GM19328 (cell line): ENCODE measurements at regions not wholly inside any gene's neighbourhood (a gene's known extent, or its start where the extent isn't known, plus 50 kb on each side); places are given as distances from the start of the nearest gene placed in this dataset.
"Not testable (repeated sequence)": the region's sequence is repeated elsewhere in the genome, so short reads cannot be mapped to it uniquely, and the experiment has no call there.

ENCODE experiments used
- ATAC-seq: cut with Tn5 transposase; IDR thresholded peaks from one replicate; pipeline ENCODE4 v1.9.1; 2021; ENCODE audit warnings: mild to moderate bottlenecking, moderate library complexity; ENCODE audit not compliant: unreplicated experiment

DNA sequence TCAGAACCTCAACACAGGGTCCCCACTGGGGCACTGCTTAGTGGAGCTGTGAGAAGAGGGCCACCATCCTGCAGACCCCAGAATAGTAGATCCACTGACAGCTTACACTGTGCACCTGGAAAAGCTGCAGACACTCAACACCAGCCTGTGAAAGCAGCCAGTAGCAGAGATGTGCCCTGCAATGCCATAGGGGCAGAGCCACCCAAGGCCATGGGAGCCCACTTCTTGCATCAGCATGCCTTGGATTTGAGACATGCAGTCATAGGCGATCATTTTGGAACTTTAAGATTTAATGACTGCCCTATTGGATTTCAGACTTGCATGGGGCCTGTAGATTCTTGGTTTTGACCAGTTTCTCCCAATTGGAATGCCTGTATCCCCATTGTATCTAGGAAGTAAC lies 1962.1 kb upstream of the PRR20A start:
- ATAC-seq = not testable (repeated sequence)

DNA sequence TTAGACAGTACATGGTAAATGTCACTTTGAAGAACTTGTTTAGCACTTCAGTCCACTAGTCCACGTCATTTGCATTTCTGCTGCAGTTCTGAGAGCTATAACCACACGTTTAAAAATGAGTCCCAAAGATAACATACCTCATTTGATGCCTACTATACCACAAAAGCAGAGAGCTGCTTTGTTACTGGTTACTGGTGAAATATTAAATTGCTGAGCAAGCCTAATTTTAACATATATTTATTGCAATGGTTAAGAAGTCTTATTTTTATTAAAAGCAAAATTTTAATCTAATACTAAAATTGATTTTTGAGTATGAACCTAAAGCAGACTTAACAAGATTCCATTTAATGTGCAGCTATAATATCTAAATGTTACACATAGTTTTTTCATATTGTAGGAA lies 1949.7 kb upstream of the PRR20A start:
- no peak for ATAC-seq

DNA sequence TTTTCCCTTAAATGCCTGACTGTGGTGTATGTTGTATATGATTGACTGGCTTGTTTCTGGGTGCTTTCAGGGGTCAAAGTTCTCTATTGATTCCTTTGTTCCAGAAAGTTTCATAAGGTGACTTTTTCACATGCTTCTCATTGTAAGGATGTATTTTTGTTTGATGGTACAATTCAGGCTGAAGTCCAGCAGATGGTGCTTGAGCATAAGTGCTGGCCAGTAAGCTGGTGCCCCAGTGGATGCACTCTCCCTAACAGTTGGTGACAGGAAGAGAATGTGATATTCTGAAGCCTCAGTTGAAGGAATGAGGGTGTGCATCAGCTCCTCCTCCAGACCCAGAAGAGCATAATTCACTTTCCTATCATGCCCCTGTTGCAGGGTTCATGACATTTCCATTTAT lies 1941.6 kb upstream of the PRR20A start:
- no peak for ATAC-seq

DNA sequence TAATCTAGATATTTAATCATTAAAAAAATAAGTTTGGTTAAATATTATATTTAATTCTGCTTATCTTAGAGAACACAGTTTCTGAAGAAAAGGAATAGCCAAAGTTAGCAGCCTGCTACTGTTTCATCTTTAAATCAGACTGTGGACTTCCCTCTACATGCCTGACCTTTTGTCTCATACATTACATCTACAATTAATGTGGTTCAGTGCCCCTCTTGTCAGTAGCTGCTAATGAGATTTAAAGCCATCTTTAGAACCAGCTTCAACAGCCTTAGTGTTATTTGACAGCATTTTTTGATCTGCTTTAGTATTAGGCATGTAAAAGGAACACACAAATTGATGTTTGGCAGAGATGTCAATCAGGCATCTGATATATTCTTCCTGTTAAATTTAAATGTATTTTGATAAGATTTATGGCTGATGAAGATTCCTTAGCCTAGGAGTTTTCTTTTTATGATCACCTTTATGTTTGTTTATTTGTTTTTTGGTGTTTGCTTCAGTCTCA lies 1925.8 kb upstream of the PRR20A start:
- no peak for ATAC-seq

DNA sequence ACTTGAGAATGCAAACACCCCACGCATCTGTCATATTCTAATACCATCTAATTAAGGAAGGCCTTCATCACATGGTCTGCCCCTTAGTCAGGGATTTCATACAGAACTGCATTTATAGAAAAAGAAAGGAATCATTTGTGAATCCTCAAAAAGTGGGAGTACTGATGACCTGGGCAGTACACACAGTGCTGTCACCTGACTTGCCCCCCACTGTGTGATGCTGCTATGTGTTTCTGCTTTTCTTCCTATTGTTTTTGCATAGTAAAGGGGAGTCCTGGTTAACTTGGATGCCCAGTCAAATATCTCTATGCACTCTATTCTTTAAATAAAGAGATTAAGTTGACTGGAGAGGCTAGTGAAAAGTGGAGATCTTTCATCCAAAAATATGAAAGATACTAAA lies 1921.2 kb upstream of the PRR20A start:
- ATAC-seq = no peak

DNA sequence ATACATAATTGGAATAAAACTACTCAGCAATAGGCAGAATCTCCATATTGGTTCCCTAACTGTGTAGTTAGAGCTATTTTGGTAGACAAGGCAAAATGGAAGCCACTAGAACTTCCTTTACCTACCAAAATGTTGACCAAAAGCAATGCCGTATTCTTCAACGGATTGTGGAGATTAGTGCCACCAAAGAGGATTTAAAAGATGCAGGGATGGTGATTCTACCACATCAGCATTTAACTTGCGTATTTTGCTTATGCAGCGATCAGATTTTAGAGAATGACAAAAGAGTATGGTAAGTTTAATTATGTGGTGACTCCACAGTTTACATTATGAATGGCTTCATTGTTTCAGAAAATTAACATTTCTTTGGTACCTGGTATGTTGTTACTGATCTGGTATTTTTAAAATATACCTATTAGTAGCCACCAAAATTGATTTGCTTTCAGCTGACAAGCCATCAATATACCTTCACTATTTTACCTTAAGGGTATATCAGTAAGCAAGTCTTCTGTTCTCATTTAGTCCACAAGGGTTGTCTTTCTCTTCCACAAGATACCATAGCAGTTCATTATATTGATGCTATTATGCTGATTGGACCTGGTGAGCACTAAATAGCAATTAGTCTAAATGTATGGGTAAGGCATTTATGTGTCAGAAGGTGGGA lies 1910.7 kb upstream of the PRR20A start:
- ATAC-seq = no peak

DNA sequence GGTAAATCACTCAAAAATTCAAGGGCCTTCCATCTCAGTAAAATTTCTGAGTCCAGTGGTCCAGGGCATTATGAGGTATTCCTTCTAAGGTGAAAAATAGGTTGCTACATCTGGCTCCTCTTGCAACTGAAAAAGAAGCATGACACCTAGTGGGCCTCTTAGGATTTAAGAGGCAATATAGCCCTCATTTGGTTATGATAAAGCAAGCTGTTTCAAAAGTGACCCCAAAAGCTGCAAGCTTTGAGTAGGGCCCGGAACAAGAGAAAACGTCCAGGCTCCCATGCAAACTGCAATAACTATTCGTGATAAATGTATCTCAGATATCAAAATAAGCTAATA lies 1910.2 kb upstream of the PRR20A start:
- no peak for ATAC-seq

DNA sequence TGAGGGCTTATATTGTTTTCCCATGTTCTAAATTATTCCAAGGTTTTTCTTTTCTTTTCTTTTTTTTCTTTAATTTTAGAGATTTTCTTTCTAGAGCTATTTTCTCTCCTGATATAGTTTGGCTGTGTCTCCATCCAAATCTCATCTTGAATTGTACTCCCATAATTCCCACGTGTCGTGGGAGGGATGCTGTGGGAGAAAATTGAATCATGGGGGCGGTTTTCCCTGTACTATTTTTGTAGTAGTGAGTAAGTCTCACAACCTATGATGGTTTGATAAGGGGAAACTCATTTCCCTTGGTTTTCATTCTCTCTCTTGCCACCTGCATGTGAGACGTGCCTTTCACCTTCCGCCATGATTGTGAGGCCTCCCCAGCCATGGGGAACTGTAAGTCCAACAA lies 1906.4 kb upstream of the PRR20A start:
- ATAC-seq = no peak

DNA sequence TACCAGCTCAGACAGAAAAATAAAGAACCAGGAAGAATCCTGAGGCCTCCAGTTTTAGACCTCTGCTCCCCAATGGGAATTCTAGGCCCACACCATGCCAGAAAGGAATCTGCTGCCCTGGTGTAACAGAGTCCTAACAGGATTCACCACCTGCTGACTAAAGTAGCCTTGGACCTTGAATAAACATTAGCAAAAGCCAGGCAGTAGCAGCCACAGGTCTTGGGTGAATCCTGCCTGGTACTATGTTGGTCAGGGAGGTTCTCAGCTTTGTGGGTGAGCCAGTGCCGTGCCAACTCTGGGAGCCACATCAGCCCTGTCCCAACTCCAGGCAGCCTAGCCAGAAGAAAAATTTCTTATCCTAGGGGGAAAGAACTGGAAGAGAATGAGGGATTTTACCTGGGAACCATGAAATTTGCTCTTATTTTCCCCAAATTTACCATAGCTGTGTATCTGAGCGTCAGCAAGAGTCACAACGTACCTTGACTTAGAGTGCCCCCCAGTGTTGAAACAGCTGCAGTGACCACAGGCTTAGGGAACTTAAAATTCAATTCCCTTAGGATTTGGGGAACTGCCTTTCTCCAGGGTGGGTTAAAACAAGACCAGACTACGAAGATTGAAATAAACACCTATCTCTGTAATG lies 1895.6 kb upstream of the PRR20A start:
- ATAC-seq = no peak

DNA sequence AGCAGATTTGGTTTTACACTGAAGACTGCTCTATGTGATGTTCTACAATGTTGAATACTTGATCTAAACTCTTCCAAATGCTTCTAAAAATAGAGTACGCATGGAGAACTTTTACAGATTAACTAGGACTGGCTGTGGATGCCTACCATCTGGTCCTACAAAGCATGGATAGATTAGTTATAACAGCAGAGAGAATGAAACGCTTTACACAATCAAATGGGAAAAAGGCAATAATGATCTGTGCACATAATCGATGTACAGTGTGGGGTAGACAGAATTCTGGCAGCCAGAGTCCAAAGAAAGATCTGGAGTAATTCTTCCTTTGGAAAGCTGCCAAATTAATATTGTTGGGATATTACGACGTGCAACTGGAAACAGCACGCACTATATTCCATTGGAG lies 1885.5 kb upstream of the PRR20A start:
- no peak for ATAC-seq

DNA sequence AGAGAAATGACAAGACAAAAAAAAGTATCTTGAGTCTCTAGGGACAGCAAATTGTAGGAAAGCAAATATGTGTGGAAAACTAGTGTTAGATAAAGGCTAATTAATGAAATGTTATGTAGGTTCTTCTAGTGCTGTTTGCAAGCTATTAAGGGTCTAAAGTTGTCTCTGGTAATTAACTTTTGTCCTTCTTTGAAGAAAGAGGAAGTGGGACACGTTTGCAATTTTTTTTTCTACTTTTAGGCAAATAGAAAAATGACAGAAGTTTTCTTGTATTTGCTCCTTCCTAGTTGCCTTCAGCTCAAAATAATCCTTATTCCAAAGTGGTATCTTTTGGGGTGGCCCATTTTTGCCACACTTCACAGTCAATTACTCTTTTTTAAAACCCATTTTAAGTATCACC lies 1877.7 kb upstream of the PRR20A start:
- no peak for ATAC-seq

DNA sequence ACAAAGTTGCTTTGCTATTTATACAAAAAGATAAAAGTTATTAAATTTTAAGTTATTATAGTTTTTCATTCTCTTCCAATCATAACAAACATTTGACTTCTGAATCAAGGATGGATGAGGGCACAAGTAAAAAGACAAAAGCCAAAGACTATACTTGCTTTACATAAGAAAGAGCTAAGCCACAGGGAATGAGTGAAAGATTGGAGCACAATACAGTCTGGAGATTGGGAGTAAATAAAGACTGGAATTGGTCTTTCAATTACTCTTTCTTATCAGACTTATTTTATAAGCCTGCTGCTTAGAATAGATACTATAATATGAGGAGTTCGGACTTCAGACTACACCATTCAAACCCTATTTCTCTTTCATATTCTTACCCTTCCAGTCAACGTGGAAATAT lies 1874.1 kb upstream of the PRR20A start:
- ATAC-seq = no peak

DNA sequence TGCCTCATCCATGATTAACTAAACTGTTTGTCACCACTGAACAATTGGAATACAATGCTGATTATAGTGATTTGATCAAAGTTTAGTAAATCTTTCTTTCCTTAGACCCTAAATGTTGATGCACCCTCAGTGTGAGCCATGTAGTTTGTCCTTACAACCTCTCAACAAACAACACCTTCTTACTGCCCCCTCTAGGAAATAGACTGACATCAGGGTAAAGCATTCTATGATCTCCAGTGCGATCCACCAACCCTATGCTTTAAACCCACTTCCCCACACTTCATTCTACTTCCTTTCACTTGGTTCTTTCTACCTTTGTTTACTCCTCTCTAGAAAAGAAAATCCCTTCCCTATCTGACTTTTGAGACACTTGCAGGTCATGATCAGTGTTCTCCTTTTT lies 1842.5 kb upstream of the PRR20A start:
- no peak for ATAC-seq

DNA sequence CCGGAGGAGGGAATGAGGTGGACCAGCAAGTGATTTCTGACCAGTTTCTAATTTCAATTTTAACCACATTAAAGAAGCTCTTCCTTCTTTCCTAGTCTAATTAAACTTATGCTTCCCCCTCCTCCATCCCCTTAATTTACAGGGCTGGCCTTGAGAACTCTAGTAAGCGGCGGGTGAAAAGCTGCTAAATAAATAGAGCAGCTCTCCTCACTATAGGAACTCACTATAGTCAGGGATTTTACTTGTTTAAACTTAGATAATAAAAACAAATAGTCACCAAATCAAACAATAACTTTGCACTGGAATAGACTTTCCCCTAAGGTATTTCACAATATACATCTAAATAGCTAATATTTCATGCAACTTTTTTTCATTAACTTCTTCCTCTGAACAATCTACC lies 1838.2 kb upstream of the PRR20A start:
- no peak for ATAC-seq

DNA sequence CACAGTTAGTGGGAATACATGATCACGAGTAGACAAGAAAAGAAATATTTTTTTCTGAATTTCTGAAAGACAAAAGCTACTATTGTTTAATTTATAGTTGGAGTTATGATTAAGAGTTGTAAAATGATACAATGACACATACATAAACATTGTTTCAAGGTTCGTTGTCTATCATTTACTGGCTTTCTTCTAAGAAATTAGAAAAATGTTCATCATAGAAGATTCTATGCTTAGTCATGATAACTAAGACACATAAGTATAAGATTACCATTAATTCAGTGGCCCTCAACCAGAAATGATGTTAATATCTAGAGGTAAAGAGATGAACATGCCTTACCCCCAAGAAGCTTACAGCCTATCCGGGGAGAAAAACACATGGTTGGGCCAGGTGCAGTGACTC lies 1832.8 kb upstream of the PRR20A start:
- no peak for ATAC-seq

DNA sequence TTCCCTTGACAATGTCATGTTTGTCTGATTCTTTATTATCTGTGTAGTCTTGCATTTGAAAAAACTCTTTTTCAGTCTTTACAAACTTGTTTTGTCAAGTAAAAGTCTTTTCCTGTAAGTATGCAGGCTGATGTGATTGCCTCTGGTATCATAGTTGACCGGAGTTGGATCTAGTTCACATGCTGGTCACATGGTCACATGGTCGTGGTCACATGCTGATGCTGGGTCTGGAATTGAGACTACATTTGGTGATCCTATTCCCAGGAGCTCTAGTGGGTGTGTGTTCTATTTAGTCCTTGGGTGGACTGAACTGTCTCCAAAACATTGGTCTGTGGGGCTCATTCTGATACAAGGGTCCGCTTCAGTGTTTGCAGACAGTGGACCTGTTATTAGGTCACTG lies 1798.8 kb upstream of the PRR20A start:
- ATAC-seq = no peak

DNA sequence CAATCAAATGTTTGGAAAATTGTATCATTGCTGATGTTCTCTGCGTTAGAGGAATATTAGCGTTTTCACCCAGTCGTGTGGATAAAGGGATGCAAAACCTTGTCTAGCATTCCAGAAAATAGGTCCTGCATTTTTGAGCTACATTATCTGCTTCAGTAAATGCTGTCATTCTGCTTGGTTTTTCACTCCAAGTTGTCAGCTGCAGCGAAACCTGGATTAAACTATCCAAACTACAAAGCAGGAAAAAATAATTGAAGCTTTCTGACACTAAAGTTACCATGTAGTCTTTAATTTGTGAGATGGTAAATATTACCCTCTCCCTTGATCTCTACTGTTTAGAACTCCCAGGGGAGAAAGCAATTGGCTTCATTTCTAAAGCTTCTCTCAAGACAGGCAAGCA lies 1795.5 kb upstream of the PRR20A start:
- ATAC-seq = no peak

DNA sequence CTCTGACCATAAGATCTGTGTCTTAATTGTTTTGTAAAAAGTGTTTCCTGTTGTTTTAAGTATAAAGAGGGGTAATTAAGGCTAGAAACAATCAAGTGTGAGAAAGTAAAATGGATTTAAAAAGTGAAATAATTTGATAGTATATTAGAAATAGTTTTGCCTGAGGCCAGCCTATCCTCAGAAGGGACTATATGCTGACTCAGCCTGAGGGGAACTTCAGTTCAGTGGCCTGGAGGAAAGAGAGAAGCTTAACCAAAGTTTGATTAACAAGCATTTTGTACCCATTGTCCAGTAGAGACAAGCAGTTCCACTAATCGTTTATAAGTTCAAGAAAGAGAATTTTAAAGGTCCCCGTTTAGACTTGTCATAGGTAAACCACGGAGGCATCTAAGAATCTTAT lies 1793.2 kb upstream of the PRR20A start:
- no peak for ATAC-seq

DNA sequence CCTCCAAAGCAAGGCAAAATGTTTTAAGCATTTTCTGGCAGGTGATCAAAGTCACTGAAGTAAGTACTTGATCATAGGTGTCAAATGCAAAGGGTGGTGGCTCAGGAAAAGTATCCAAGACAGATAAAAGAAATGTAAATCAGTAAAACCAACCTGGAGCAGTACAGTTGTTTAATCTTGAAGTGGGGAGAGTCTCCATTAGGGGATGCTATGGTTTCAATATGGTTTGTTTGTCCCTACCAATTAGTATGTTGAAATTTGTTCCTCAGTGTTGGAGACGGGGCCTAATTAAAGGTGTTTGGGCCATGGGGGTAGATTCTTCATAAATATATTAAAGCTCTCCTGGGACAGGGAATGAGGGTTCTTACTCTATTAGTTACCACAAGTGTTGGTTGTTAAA lies 1781.7 kb upstream of the PRR20A start:
- ATAC-seq = no peak

DNA sequence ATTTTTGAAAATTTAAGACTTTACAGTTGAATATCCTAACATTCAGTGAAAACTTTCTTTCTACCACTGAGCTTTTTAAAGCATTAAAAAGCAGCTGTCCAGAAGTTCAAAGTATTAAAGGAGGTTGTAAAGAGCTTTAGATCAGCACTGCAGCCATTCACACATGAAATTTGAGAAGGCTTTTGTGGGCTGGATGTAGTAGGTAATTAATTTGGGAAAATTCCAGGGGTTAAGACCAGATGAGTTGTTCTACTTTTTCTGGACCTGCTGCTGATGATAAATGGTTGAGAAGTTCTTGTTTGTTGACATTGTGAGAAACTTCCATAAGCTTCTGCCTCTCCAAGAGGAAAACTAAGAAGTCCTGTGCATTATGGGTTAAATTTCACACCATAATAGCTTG lies 1779.6 kb upstream of the PRR20A start:
- ATAC-seq = no peak

DNA sequence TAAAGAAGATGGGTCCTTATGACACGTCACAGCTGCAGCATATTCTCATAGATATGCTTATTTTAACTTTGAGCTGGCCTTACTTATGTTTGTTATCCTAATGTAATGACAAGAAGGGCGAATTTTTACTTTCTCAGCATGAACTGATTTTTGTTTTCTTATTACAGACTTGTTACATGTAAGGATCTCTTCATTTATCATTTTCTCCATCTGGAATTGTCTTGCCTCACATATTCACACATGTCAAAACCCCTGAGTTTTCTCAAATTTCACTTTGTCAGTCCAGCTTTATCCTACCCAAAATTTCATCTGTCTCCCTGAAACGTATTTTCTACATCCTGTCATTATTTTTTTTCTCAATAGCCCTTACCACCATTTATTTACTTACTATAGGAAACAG lies 1774.0 kb upstream of the PRR20A start:
- ATAC-seq = no peak

DNA sequence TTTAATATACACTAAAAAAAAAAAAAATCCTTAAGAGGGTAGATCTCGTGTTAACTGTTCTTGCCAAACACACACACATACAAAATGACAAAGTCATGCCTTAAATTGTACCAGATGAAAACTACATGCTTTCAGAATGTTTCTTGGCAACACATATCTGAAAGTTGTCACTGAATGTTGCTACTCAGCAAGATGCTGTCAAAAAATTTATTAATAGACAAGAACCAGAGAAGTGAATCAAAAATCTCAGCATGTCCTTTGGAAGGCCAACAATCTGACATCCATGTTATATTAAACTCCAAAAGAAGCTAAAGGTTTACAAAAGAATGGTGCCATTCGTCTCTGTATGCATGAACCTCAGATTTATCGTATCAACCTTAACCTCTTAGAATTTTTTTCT lies 1746.2 kb upstream of the PRR20A start:
- ATAC-seq = no peak

DNA sequence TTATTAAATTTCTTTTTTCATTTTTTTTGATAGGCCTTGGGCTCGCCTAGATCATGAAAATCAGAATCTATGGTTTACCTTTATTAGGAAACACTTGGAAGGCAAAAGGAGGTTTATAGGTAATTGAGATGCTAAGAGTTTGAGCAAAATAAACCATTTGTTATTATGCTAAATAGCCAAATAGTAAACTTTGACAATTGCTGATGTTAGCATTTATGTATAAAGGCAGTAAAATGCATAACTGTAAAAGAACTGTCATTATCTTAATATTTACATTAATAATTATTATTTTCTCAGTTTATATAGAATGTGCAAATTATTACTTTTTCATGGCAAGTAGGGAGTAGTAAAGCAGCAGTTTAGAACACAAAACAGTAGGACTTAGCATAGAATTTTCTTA lies 1737.8 kb upstream of the PRR20A start:
- no peak for ATAC-seq
